D341Med (cell line): ENCODE measurements at regions not wholly inside any gene's neighbourhood (a gene's known extent, or its start where the extent isn't known, plus 50 kb on each side); places are given as distances from the start of the nearest gene placed in this dataset.
A peak's percentile ranks its signal among the peaks of the same experiment; 100 is the strongest.

Source experiments
- DNase-seq: peaks from one replicate; pipeline ENCODE4 v3.0.0; 2012; ENCODE audit warnings: low spot score

GRCh38 chr14:37894463-37894862 lies 299.0 kb downstream of the TTC6 start:
- DNase-seq = no peak

DNA sequence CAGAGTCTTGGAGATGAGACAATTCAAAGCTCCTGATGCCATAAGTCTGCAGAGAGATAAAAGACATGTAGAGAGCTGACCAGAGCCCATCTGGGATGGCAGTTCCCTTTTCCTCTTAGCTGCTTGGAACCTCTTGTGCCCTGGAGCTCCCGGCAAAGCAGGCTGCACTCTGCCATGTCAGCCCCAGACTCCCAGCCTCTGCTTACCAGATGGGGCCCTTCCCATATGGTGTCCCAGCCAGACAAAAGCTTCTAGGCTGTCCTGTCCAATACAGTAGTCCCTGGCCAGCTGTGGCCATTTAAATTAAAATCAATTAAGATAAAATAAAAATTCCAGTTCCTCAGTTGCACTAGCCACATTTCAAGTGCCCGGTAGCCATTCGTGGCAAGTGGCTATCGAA lies 303.9 kb downstream of the TTC6 start:
- no peak for DNase-seq

DNA sequence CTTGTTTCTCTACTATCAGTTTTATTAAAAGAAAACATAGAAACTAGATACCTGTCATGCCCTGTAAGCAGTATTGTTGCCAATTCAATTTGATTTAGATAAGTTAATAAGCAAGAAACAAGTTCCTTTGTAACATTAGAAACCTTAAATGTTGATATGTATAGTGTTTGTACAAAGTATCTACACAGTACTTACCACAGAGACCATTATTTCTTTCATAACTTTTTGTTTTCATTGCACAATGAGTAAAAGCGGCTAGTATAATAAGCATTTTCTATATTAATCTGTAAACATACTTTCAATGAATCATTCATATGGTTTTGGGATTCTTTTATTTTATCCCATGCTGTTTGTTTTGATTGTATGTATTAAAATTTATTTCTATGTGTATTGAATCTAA lies 305.1 kb downstream of the TTC6 start:
- no peak for DNase-seq

DNA sequence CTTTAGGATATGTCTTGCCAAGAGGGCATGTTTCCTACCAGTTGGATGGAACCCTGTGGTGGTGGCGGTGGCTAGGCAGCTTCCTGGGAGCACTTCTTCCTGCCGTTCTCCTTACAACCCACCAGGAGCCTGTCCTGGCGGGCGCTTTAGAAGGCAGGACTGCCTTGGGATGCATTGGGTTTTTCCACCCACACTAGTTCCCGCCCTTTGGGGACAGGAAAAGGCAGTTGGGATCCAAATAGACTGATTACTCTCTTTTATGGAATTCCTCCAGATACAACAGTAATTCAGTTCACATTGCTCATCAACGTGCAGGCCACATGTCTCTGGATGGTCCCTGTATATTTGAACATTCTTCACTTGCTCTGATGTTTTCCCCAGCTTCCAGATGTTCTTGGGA lies 305.7 kb upstream of the SSTR1 start:
- DNase-seq = no peak

GRCh38 chr14:37903343-37904191 lies 304.1 kb upstream of the SSTR1 start:
- DNase-seq = peak; percentile 47

- DNase-seq = no peak
Measured at GRCh38 chr14:37924622-37925021, 283.1 kb upstream of the SSTR1 start.

GRCh38 chr14:37932008-37932407 lies 275.7 kb upstream of the SSTR1 start:
- no peak for DNase-seq

DNA sequence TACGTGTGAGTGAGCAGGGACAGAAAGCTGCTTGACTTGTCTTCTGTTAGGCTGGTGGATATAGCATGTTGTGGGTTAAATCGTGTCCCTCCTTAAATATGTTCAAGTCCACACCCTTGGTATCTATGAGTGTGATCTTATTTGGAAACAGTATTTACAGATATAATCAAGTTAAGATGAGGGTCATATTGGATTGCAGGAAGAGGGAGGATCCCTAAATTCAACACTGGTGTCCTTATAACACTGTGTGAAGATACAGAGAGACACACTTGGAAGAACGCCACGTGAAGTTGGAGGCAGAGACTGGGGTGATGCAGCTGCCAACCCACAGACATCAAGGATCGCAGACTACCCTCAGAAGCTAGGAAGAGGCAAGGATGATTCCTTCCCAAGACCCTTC lies 275.2 kb upstream of the SSTR1 start:
- no peak for DNase-seq

DNA sequence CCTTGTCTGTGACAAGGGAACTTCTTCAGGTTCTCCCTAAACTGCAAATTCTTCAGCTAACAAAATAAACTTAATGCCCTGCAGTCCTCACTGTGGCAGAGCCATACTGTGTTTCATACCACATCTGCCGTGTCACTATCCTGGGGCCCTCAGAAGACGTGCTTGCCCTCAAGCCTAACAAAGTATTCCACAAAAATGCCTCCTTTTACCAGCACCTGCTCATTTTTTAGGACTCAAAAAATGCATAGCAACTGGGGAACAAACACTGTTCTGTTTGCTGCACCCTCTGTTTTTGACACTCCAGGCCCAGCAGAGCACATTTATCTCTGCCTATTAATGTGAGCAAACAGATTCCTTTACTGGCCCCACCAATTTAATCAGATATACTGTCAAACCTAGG lies 270.7 kb upstream of the SSTR1 start:
- no peak for DNase-seq

DNA sequence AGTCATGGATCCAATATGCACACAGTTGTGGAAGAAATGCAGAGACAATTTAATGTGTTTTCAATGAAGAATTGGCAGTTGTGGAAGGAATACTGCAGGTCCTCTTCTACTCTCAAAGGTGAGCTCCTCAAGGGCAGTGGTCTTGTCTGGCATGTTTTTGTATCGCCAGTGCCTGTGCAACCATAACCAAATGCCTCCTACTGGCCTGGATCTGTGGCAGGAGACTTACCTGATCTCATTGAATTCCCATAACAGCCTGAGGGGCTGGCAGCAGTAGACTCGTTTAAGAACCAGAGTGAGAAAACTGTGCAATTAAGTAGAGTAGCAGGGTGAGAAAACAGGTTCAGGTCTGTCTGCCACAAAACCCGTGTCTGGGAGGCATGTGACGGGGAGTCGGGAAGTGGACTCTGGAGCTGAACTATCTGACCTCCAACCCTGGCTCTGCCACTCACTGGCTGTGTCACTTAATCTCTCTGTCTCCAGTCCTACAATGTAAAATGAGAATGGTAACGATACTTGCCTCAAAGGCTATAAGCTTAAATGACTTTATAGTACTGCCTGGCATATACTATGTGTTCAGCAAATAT lies 268.2 kb upstream of the SSTR1 start:
- no peak for DNase-seq

- DNase-seq = no peak
Measured at GRCh38 chr14:37945959-37946358, 261.7 kb upstream of the SSTR1 start.

DNA sequence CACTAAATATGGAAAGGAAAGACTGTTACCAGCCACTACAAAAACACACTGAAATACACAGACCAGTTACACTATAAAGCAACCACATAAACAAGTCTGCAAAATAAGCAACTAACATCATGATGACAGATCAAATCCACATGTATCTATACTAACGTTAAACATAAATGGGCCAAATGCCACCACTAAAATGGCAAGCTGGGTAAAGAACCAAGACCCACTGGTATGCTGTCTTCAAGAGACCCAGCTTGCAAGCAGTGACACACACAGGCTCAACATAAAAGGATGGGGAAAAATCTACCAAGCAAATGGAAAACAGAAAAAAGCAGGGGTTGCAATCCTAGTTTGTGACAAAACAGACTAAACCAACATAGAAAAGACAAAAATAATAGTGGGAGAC lies 260.9 kb upstream of the SSTR1 start:
- no peak for DNase-seq

GRCh38 chr14:37948266-37948665 lies 259.4 kb upstream of the SSTR1 start:
- no peak for DNase-seq

DNA sequence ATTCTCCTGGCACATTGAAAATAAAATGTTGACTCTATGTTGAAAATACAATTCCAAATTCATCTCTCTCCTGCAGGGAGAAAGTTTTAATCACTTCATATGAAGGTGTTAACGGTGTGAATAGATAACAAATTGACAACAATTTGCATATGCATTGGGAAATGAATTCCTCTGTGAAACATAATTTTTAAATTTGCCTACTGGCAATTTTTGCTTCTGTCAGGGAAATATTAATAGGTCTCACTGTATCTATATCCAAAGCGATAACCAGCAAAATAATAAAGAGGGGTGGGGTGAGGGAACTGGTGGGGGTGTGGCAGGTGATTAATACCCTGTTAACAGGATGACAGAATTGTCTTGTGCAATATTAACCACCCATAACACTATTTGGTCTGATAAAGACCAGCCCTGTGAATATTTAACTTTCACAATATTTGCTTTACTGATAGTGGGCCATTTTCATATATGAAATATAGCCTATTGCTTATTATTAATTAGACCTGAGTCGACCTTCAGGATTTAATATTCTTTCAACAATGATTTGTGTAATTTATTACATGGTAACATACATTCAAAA lies 239.0 kb upstream of the SSTR1 start:
- DNase-seq = no peak

DNA sequence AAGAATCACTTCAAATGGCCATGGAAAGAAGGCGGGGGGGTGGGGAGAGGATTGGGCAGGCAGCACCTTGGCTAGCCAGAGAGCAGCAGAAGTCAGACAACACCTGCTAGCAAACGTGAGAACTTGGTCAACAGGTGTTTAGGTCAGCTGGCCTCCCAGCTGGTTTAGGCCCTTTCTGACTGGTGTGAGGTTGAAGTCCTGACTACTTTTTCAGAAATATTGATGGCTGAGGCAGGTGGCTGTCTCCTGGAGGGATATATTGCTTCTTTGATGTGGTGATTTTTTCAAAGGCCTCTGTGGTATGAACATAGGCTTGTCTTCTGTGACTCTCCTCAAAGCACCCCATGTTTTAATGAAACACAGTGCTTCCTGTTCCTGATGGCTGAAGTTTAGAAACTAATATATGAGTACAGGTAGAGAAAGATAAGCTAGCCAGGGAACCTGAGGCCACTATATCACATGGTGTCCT lies 238.2 kb upstream of the SSTR1 start:
- DNase-seq = no peak

GRCh38 chr14:37970696-37971095 lies 237.0 kb upstream of the SSTR1 start:
- no peak for DNase-seq

GRCh38 chr14:37972941-37973887 lies 234.5 kb upstream of the SSTR1 start:
- no peak for DNase-seq

DNA sequence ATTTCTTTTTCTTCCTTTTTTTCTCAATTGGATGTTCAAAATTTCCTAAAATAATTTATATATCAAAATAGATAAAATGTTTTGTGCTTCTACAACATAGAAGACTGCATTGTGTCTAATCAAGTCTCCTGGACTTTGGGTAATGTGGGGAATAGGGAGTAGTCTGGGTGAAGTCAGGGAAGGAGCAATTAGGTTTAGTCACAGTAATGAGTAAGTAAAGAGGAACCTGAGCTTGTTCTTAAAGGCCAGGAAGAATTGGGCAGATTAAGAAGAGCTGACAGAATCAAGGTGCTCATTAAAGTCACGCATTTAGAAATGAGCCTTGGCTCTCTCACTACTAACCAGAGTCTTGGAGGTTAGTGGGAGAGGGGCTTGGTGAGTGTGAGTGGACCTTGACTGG lies 233.3 kb upstream of the SSTR1 start:
- no peak for DNase-seq

GRCh38 chr14:37977481-37977880 lies 230.2 kb upstream of the SSTR1 start:
- DNase-seq = no peak

- peak; percentile 32 for DNase-seq
Measured at GRCh38 chr14:37985826-37986470, 221.8 kb upstream of the SSTR1 start.

DNA sequence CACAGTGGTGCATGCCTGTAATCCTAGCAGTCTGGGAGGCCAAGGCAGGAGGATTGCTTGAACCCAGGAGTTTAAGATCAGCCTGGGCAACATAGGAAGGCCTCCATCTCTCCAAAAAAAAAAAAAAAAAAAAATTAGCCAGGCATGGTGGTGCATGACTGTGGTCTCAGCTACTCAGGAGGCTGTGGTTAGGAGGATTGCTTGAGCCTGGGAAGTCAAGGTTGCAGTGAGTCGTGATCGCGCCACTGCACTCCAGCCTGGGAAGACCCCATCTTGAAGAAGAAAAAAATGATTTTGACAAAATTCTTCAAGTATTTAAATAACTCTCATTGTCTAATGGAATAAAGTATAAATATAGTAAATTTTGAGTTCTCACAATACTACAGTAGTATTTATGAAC lies 219.2 kb upstream of the SSTR1 start:
- no peak for DNase-seq

GRCh38 chr14:37991027-37991426 lies 216.7 kb upstream of the SSTR1 start:
- DNase-seq = no peak
